ENCODE measurements at regions not wholly inside any gene's neighbourhood (a gene's known extent, or its start where the extent isn't known, plus 50 kb on each side); places are given as distances from the start of the nearest gene placed in this dataset.

DNA sequence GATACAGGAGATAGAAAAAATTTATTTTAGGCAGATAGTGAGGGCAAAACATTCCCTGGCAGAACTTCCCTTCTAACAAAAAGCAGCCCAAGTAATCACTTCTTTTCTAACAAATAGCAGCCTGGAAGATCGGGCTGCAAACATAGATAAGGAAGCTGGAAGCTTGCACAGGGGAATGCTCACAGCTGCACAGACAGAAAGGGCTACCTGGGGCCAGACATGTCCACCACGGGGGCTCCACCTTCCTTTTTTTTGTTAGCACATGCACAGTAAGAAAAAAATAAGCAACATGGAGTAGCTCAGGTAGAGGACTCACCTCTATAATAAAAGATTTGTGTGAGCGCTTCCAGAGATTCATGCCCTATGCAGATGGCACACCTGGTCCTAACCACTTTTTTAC is 420.5 kb downstream of the PTH2R start:
- WGBS, 2 donors = 35 to 46% methylated on average over 3 of the region's 3 CpGs
- H3K36me3 ChIP-seq = no peaks in the 10 kb centered on the region
- no peaks in the 10 kb centered on the region for H3K27me3 ChIP-seq
- no peak overlapping the region for H3K27ac ChIP-seq
- H3K4me3 ChIP-seq = no peak overlapping the region
- H3K4me1 ChIP-seq = no peaks in the 10 kb centered on the region
- DNase-seq = no peak
- TF ChIP-seq, protein P1, sequence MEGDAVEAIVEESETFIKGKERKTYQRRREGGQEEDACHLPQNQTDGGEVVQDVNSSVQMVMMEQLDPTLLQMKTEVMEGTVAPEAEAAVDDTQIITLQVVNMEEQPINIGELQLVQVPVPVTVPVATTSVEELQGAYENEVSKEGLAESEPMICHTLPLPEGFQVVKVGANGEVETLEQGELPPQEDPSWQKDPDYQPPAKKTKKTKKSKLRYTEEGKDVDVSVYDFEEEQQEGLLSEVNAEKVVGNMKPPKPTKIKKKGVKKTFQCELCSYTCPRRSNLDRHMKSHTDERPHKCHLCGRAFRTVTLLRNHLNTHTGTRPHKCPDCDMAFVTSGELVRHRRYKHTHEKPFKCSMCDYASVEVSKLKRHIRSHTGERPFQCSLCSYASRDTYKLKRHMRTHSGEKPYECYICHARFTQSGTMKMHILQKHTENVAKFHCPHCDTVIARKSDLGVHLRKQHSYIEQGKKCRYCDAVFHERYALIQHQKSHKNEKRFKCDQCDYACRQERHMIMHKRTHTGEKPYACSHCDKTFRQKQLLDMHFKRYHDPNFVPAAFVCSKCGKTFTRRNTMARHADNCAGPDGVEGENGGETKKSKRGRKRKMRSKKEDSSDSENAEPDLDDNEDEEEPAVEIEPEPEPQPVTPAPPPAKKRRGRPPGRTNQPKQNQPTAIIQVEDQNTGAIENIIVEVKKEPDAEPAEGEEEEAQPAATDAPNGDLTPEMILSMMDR (IDR thresholded peaks at IDR 0.05) = no peak
- no peak for TF ChIP-seq POLR2A (IDR thresholded peaks at IDR 0.05)
- intact Hi-C loops (cut with DNase I) = no loop called here
- no peaks in the 10 kb centered on the region for H3K9me3 ChIP-seq

DNA sequence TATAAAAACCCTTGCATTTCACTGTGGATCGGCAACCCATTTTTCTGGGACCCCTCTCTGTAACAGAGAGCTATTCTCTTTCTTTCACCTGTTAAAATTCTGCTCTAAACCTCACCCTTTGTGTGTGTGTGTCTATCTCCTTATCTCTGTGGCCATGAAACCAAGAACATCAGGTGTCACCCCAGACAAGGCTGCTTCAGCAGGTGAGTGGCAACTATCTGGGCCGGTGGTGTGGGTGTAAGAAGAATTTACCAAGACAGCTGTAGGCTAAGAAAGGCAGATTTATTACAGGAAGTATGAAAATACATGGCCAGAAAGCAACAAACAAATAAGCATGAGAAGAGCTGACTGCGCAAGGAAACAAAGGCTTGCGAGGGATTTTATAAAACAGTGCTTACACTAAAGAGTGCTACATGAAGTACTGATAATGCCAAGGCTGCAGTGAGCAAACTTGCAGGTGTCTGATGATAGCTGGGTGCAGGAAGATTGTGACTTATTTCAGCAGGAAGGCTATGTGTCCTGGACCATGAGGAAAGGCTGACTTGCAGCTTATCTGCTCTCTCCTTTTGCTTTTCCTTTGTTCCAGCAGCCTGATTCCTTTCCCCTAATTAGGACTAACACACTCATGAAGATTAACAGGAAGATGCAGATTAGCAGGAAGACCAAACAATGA is 421.1 kb downstream of the PTH2R start:
- H3K4me3 ChIP-seq = no peak overlapping the region
- no peaks in the 10 kb centered on the region for H3K9me3 ChIP-seq
- H3K36me3 ChIP-seq = no peaks in the 10 kb centered on the region
- no peak overlapping the region for H3K27ac ChIP-seq
- intact Hi-C loops (cut with DNase I) = no loop called here
- H3K4me1 ChIP-seq = no peaks in the 10 kb centered on the region
- WGBS, 2 donors = 49 to 61% methylated on average over 4 of the region's 4 CpGs
- DNase-seq = no peak
- no peak for TF ChIP-seq POLR2A (IDR thresholded peaks at IDR 0.05)
- TF ChIP-seq, protein P1 (IDR thresholded peaks at IDR 0.05) = no peak
- no peaks in the 10 kb centered on the region for H3K27me3 ChIP-seq

DNA sequence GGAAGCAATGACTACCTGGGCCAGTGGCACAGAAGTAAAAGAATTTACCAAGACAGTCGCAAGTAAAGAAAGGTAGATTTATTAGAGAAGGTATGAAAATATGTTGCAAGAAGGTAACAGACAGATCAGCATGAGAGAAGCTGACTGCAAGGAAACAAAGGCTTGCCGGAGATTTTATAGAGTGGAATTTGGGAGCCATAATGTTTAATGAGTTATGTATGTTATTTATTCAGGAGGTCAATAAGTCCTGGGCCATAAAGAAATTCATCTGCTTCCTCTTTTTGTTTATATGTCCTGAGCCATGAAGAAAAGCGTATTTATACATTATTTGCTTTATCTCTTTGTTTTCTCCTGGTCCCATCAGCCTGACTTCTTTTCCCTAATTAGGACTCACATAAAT is 423.6 kb downstream of the PTH2R start:
- no peak for DNase-seq
- Histone ChIP-seq H3K27ac (no peak overlapping the region), H3K4me3 (no peak overlapping the region), H3K27me3 (no peaks in the 10 kb centered on the region), H3K9me3 (no peaks in the 10 kb centered on the region), H3K4me1 (no peaks in the 10 kb centered on the region), H3K36me3 (no peaks in the 10 kb centered on the region)
- WGBS, 2 donors = 65 to 70% methylated on average over 3 of the region's 3 CpGs
- intact Hi-C loops (cut with DNase I) = no loop called here
- TF ChIP-seq, protein P1 (IDR thresholded peaks at IDR 0.05) = no peak
- no peak for TF ChIP-seq POLR2A (IDR thresholded peaks at IDR 0.05)

DNA sequence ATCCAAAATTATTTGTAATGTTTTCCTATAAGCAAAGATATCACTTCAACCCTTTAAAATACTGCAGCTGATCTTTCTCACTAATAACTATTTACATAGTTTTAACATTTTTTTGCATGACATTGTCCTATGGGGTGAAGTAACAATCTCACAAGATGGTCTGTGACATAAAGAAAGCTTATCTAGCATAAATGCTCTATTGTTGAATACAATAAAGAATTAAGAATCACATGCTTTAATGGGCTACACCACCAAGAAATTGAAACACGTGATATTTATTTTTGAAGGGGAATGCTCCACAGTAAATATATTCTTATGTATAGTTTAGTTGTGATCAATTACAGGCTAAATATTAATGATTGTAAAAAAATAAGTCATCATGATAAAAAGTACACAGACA is 441.1 kb downstream of the PTH2R start:
- intact Hi-C loops (cut with DNase I) = no loop called here
- no peaks in the 10 kb centered on the region for H3K36me3 ChIP-seq
- H3K4me3 ChIP-seq = no peak overlapping the region
- DNase-seq = no peak
- H3K27ac ChIP-seq = no peak overlapping the region
- 61 to 62% methylated on average over 1 of the region's 1 CpG for WGBS, 2 donors
- TF ChIP-seq, protein P1 (IDR thresholded peaks at IDR 0.05) = no peak
- TF ChIP-seq POLR2A (IDR thresholded peaks at IDR 0.05) = no peak
- peaks cover 0 to 3% (median 0%) of the 10 kb centered on the region in 3 donors for H3K9me3 ChIP-seq
- H3K27me3 ChIP-seq = no peaks in the 10 kb centered on the region
- no peaks in the 10 kb centered on the region for H3K4me1 ChIP-seq

DNA sequence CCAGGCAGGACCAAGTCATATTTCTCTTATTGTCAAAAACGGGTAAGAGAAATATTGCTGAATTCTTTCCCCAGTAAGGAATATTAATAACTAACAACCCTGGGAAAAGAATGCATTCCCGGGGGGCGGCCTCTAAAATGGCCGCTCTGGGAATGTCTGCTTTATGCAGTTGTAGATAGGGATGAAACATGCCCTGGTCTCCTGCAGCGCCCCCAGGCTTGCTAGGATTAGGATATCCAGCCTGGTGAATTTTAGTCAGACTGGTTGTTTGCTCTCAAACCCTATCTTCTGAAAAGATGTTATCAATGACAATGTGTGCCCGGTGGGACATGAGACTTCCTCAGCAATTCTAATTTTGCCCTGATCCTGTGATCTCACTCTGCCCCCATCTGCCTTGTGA is 448.1 kb downstream of the PTH2R start:
- DNase-seq = no peak
- no peak overlapping the region for H3K27ac ChIP-seq
- H3K4me3 ChIP-seq = no peak overlapping the region
- H3K4me1 ChIP-seq = no peaks in the 10 kb centered on the region
- no peak for TF ChIP-seq POLR2A (IDR thresholded peaks at IDR 0.05)
- TF ChIP-seq, protein P1 (IDR thresholded peaks at IDR 0.05) = no peak
- WGBS, 2 donors = 84 to 87% methylated on average over 6 of the region's 6 CpGs
- intact Hi-C loops (cut with DNase I) = no loop called here
- peaks cover 0 to 13% (median 0%) of the 10 kb centered on the region in 3 donors for H3K9me3 ChIP-seq
- no peaks in the 10 kb centered on the region for H3K27me3 ChIP-seq
- H3K36me3 ChIP-seq = no peaks in the 10 kb centered on the region

Data from esophagus squamous epithelium (tissue), 5 donors.